Fibroblast of skin of abdomen (primary cell): ENCODE measurements at regions not wholly inside any gene's neighbourhood (a gene's known extent, or its start where the extent isn't known, plus 50 kb on each side); places are given as distances from the start of the nearest gene placed in this dataset.
"Not testable (repeated sequence)": the region's sequence is repeated elsewhere in the genome, so short reads cannot be mapped to it uniquely, and the experiment has no call there.

ENCODE experiments used
- DNase-seq: peaks from one replicate; pipeline ENCODE4 v3.0.0-alpha.2; 2013

DNA sequence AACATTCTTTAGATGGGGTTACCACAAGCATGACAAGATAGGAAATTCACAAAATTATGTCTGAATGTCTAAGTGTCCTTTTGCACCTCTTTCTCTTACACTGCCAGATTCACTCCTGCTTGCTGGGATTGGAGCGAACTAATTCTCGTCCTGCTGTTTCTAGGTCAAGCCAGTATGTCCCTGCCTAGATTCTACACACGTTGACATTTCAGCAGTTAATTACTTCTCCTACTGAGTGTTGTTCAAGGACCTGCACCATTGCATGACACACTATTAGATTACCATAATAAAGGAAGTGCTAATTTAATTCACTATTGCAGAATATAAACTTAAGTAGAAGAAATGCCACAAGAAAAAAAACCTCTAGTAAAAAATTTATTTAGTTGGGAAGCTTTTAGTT, 1911.7 kb downstream of the PCDH7 start:
- DNase-seq = no peak

DNA sequence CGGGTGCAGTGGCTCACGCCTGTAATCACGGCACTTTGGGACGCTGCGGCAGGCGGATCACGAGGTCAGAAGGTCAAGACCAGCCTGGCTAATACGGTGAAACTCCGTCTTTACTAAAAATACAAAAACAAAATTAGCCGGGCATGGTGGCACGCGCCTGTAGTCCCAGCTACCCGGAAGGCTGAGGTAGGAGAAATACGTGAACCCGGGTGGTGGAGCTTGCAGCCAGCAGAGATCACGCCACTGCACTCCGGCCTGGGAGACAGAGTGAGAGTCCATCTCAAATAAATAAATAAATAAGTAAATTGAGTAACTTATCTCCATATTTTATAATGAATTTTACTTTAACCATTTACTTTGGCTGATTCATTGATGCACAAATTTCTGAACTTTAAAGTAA, 1913.3 kb downstream of the PCDH7 start:
- DNase-seq = no peak

DNA sequence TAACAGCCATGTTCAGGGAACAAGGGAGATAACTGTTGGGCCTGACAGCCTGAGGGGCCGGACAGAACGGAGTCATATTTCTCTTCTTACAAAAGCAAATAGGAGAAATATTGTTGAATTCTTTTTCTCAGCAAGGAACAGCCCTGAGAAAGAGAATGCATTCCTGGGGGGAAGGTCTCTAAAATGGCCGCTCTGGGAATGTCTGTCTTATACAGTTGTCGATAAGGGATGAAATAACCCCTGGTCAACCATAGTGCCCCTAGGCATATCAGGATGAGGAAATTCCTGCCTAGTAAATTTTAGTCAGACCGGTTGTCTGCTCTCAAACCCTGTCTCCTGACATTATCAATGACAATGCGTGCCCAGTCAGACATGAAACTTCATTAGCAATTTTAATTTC, 1925.5 kb downstream of the PCDH7 start:
- no peak for DNase-seq

DNA sequence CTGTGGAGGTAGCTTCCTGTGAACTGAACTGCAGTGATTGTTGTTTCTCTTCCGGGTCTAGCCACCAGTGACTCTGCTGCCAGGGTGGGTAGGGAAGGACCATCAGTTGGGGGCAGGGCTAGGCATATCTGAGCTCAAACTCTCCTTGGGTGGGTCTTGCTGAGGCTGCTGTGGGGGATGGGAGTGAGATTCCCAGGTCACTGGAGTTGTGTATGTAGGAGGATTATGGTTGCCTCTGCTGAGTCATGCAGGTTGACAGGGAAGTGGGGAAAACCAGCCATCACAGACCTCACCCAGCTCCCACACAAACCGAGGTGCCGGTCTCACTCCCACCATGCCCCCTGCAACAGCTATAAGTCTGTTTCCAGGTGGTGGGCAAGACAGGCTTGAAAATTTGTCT, 1937.8 kb downstream of the PCDH7 start:
- no peak for DNase-seq

DNA sequence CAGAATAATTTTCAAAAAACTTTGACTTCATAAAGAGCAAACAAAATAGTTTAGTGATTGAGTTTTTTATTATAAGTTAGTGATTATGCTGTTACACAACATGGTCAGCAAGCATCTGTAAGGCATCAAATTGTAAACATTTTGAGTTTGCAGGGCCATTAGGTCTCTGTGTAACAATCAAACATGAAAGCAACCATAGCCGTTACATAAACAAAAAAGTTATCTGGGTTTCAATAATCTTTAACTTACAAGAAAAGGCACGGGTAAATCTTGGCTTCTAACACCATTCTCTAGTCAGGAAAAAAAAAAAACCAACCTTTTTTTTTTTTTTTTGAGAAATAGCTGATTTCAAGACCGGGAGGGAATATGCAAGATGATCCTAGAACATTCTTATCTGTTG, 1941.1 kb downstream of the PCDH7 start:
- no peak for DNase-seq

DNA sequence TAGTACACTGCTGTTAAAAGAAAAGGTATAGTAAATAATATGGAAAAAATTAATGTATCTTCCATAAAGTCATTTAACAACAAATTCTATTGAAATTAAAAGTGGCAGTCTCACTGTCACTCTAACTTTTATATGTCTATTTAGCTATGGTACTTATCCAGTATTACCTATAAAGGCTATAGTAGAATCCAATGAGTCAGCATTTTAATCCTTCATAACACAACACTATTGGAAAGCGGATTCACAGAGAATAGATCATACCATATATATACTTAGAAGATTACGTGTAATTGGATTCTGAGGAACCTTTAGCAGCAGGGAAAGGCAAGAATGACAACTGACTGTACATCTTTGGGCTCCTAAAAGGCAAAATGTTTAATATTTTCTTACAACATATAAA, 1942.6 kb downstream of the PCDH7 start:
- no peak for DNase-seq

DNA sequence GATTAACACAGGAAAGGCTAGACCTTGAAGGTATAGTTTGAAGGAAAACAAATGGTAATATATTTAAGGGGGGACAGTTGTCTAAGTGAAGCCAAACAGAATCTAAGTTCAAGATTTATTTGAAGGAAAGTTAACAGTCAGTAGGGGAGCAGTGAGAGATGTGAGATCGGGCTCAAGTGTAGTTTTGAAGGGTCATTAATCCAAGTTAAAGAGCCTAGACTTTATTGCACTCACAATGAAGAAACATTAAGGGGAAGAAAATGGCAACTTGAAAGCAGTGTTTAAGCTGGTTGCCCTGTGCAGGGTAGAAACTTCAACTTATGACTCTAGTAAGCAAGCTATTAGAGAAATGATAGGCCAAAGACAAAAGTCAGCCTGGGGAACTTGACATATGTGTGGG, 1952.2 kb downstream of the PCDH7 start:
- no peak for DNase-seq

DNA sequence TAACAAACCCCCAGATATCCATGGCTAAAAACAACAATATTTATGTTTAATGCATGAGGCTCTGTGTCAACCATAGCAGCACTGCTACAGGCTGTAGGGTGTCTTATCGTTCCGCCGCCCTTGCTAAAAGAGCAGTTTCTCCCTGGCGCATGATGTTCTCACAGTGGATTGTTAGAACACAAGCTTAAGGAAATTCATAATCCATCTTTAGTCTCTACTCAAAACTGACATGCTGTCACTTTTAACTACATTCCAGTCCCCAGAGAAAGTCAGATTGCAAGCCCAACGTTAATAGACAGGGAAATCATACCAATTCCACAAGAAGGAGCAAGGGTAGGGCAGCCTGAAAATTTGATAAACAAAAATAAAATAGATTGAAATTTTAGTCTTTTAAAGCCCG, 1960.8 kb downstream of the PCDH7 start:
- no peak for DNase-seq

DNA sequence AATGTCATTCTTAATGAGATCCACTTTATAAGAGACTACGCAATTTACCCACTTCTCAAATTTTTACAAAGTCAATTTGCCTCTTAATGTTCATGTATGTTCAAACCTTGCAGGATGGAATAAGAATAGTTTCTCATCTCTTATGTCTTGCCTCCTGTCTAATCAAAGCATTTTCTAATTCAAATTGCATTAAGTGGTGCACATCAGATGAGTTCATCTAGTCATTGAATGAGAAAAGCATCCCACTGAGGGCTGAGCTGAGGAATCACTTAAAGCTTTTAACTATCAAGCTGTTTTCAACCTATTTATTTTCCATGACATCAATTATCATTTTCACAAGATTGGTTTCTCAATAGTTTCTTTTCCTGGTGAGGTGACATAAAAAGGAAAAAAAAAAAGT, 1964.0 kb downstream of the PCDH7 start:
- DNase-seq = no peak

DNA sequence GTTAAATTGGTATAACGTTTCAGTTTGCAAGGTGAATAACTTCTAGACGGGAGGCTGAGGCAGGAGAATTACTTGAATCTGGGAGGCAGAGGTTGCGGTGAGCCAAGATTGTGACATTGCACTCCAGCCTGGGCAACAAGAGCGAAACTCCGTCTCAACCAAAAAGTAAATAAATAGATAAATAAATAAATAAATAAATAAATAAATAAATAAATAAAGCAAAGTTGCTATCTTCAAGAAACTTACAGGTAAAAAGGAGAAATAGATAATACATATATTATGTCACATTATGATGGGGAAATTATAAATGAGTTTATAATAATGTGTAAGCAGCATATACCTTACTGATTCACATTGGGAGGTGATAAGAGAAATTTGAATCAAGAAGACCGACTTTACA, 1966.0 kb downstream of the PCDH7 start:
- no peak for DNase-seq

DNA sequence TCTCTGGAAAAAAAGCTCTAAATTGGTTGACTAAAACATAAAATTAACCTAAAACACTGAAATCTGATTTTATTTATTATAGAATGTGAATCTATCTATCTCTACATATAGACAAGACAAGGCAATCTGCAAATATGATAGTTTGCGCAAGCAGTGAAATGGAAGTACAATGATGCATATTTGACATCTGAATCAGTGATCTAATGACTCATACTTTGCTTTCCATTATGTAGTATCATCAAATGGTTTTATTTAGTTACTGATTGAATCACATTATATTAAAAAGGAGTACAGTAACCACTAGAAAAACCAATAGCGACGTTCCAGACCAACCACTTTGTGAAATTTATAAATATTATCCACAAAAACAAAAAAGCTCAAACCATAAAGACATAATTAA, 1969.3 kb downstream of the PCDH7 start:
- DNase-seq = no peak

DNA sequence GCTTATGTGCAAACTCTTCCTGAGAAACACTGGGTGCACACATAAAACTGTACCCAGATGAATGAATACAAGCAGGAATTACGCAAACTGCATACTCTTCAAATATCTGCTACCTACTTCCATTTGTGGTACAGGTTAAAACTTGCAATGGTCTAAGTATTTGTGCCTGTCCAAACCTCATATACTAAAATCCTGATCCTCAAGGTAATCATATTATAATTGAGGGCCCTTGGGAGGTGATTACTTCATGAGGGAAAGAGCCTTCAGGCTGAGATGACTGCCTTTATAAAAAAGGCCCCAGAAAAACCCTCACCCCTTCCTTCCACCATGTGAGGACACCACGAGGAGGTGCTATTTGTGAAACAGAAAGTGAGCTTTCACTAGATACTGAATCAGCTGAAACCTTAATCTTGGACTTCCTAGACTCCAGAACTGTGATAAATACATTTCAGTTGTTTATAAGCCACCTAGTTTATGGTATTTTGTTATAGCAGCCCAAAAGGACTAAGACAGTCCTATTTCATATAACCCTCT, 1977.2 kb downstream of the PCDH7 start:
- no peak for DNase-seq

DNA sequence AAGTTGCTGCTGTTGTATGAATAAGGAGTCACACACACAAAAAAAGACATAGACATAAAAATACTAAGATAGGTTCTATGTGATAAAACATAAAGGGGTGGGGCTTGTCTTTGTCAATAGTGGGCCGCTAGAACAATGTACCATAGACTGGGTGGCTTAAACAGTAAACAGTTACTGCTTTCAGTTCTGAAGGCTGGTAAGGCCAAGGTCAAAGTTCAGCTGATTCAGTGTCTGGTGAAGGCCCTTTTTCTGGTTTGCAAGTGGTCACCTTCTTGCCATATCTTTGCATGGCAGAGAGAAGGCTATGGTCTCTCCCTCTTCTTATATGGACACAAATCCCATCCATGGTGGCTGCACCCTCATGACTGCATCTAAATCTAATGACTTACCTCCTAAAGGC, 1980.7 kb downstream of the PCDH7 start:
- no peak for DNase-seq

DNA sequence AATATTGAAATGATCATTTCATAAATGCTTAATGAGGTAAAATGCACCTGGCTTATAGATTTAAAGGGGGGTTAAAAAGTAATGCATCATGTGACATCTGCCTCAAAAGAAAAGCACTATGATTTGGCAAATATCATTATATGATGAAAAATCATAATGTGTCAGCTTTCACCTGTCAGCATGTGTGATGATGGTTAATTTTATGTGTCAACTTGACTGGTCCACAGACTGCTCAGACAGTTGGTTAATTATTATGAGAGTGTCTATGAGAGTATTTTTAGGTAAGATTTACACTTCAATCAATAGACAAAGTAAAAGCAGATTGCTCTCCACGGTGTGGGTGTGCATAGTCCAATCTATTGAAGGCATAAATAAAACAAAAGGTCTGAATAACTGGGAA, 1986.7 kb downstream of the PCDH7 start:
- no peak for DNase-seq

DNA sequence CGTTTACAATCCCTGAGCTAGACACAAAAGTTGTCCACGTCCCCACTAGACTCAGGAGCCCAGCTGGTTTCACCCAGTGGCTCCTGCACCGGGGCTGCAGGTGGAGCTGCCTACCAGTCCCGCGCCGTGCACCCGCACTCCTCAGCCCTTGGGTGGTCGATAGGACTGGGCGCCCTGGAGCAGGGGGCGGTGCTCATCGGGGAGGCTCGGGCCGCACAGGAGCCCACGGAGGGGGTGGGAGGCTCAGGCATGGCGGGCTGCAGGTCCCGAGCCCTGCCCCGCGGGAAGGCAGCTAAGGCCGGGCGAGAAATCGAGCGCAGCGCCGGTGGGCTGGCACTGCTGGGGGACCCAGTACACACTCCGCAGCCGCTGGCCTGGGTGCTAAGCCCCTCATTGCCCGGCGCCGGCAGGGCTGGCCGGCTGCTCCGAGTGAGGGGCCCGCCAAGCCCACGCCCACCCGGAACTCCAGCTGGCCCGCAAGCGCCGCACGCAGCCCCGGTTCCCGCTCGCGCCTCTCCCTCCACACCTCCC, 1996.0 kb downstream of the PCDH7 start:
- not testable (repeated sequence) for DNase-seq

DNA sequence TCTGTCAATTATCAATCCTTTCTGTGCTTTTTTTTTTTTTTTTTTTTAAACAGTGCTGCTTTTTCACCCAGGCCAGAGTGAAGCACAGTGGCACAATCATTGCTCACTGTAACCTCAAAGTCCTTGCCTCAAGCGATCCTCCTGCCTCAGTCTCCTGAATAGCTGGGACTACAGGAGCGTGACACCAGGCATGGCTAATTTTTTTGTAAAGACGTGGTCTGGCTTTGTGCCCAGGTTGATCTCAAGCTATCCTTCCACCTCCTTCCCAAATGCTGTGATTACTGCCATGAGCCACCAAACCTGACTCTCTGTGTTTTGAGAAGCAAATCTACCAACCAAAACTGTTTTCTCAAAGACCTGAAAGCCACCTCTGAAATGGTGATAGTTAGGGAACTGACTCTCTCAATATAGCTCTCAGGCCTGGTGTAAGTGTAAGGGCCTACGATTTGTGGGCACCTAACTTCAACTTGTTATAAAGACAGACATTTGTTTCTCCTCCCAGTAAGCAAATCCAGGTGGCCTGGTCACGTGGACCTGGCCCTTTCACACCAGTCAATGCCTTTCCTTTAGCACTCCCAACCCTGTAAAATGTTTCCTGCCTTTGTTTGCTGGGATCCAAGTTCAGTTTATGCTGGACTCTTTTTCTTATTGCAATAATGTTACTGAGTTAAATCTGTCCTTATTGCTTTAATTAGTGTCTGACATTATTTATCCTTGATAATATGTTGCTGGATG, 2015.9 kb downstream of the PCDH7 start:
- no peak for DNase-seq

DNA sequence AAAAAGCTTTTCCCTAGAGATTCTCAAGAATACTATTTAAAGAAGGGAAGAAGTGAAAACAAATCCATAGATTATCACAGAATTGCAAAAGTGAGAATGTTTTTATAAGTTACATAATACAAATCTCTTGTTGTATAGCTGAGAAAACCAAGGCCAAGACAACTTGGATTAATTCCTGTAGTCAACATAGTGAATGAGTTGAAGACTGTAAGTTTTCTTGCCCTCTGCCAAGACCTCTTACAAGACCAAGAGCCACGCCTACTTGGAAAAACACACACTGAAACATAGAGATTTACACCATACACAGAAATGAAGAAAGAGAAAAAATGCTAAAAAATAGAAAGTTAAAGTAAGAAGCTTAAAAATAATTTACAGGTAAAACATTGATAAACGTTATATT, 2024.0 kb downstream of the PCDH7 start:
- DNase-seq = no peak

DNA sequence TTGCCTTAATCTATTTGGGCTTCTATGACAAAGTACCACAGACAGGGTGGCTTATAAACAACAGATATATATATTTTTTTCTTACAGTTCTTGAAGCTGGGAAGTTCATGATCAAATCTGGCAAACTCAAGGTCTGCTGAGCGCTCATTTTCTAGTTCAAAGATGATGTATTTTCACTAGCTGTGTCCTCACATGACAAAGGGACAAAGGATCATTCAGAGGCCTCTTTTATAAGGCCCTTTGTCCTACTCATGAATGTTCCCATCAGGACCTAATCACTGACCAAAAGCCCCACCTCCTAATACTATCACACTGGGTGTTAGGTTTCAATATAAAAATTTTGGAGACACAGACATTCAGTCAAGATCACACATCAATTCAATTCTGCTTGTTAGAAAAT, 2025.2 kb downstream of the PCDH7 start:
- DNase-seq = no peak

DNA sequence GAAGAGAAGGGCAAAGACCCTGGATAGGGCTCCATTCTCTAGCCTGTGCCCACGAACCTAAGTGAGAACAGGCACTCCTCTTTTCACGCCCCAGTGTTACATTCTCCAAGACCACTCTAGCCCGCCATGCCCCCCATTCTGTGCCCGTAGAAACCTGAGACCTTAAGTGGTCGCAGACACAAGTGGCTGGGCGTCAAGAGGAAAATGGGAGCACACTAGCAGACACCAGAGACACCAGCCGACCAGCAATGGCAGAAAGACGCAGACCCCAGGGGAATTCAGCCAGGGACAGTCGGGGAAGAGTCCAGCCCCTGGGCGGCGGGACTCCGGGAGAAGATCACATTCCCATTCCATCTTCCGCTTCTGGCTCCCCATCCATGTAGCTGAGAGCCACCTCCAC, 2027.9 kb downstream of the PCDH7 start:
- DNase-seq = no peak

DNA sequence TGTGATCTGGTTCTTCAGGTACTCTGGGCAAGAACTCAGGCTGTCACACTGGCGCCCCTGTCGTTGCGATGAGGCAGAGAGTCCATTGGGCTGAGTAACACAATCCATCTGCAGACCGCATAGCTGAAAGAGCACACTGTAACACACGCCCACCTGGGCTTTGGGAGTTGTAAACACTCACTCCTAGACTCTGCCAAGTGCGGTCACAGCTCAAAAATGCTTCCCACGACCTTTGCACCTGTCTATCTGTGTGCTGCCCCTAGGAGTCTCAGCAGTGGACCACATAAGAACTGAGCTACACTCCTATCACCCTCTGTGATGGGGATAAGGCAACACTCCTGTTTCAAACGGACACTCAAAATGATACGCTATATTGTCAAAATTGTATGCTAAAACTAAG, 2028.3 kb downstream of the PCDH7 start:
- no peak for DNase-seq

DNA sequence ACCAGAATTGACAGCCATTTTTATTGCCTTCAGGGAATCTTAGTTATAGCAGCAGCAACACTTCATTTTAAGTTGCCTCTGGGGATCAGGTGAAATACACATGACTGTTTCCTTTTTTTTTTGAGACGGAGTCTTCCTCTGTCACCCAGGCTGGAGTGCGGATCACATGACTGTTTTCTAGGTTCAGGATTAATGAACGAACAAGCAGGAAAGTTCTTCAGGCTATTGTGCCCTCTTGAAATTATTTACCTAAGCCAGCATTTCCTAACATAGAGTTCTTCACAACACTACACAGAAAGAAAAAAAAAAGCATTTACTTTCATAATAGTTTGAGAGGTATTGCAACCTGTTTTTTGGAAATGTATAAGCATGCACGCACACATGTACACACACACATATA, 2032.8 kb downstream of the PCDH7 start:
- DNase-seq = no peak

DNA sequence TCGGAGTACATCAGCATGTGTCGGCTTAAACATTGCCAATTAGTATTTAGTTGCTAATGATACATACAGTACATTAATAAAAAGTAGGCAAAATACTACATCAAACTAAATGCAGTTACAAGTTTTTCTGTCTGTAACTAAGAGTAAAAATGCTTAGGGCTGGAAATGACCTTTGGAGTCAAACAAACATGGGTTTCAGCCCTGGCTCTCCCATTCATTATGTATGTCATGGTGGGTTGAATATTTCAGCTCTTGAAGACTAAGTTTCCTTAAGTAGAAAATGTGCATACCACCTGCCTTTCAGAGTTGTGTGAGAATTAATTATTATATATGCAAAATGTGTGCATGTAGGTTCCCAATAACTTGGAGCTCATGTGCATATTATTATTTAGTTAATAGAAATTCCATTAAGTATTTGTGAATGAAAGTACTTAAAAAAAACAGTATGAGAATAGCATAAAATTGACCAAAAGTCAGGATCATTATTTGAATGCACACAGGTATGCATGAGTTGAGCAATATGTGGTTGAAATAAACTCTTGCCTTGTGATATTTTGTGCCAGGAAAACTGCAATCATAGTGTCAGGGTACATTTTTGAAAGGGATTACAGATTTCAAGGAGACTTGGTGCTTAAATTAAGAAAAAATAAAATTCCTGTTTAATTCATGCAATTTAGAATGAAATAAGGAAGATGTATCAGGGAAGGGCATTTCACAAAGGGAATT, 2048.7 kb downstream of the PCDH7 start:
- no peak for DNase-seq

DNA sequence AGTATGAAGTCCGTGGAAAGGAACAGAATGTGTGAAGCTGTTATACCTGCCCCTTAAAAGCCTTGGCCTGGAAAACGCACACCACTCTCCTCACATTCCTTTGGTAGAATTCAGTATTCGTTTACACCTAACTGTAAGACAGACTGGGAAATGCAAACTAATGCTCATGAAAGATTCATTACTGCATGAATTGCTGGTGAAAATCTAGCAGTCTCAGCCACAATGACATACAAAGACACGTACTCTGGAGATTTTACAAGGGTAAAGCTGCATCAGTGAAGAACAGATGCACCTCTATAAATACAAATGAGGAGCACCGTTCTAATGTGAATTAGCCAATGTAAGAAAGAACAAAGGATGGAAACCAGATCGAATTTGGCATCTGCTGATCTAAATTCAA, 2051.3 kb downstream of the PCDH7 start:
- DNase-seq = no peak

DNA sequence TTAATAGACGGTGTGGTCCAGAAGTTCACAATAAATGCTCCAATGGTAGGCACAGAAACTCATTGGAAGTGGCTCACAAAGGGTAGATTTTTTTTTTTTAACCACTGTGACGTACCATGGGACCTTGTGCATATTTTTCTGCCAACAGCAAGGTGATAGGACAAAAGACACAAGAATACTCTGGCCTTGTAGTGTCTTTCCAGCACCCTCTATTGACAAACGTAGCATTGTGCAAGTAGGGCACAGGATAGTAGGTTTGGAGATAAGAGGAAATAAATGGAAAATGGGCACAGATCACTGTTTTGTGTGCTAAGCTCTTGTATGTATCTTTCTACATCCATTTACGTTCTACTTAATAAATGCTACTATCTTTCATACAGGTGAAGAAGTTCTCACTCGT, 2054.9 kb downstream of the PCDH7 start:
- peak; percentile 3 for DNase-seq
